ENCODE measurements at regions not wholly inside any gene's neighbourhood (a gene's known extent, or its start where the extent isn't known, plus 50 kb on each side); places are given as distances from the start of the nearest gene placed in this dataset.

GRCh38 chr6:140879946-140880345, 1252.8 kb upstream of the GJE1 start (continued):
- no peak for TF ChIP-seq ZNF239 (CRISPR knock-in tag; IDR thresholded peaks at IDR 0.05)
- no peak for TF ChIP-seq BRCA1 (IDR thresholded peaks at IDR 0.05)
- TF ChIP-seq BRCA1 (CRISPR knock-in tag; IDR thresholded peaks at IDR 0.05) = no peak
- no peak for TF ChIP-seq ZNF23 (CRISPR knock-in tag; IDR thresholded peaks at IDR 0.05)
- TF ChIP-seq CREB1 (IDR thresholded peaks at IDR 0.05) = no peak
- TF ChIP-seq CREB1 (CRISPR knock-in tag; IDR thresholded peaks at IDR 0.05) = no peak
- TF ChIP-seq SP1 (CRISPR knock-in tag; IDR thresholded peaks at IDR 0.05) = no peak
- TF ChIP-seq ZEB2 (IDR thresholded peaks at IDR 0.05) = no peak
- TF ChIP-seq, protein P1, sequence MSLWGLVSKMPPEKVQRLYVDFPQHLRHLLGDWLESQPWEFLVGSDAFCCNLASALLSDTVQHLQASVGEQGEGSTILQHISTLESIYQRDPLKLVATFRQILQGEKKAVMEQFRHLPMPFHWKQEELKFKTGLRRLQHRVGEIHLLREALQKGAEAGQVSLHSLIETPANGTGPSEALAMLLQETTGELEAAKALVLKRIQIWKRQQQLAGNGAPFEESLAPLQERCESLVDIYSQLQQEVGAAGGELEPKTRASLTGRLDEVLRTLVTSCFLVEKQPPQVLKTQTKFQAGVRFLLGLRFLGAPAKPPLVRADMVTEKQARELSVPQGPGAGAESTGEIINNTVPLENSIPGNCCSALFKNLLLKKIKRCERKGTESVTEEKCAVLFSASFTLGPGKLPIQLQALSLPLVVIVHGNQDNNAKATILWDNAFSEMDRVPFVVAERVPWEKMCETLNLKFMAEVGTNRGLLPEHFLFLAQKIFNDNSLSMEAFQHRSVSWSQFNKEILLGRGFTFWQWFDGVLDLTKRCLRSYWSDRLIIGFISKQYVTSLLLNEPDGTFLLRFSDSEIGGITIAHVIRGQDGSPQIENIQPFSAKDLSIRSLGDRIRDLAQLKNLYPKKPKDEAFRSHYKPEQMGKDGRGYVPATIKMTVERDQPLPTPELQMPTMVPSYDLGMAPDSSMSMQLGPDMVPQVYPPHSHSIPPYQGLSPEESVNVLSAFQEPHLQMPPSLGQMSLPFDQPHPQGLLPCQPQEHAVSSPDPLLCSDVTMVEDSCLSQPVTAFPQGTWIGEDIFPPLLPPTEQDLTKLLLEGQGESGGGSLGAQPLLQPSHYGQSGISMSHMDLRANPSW (CRISPR knock-in tag; IDR thresholded peaks at IDR 0.05) = no peak
- no peak for TF ChIP-seq CHD1 (IDR thresholded peaks at IDR 0.05; ENCODE audit: low read length)
- TF ChIP-seq, protein P2, sequence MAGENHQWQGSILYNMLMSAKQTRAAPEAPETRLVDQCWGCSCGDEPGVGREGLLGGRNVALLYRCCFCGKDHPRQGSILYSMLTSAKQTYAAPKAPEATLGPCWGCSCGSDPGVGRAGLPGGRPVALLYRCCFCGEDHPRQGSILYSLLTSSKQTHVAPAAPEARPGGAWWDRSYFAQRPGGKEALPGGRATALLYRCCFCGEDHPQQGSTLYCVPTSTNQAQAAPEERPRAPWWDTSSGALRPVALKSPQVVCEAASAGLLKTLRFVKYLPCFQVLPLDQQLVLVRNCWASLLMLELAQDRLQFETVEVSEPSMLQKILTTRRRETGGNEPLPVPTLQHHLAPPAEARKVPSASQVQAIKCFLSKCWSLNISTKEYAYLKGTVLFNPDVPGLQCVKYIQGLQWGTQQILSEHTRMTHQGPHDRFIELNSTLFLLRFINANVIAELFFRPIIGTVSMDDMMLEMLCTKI (IDR thresholded peaks at IDR 0.05; ENCODE audit: partially characterized antibody) = no peak

Measured in K562 (cell line).